EH (cell line): ENCODE measurements at regions not wholly inside any gene's neighbourhood (a gene's known extent, or its start where the extent isn't known, plus 50 kb on each side); places are given as distances from the start of the nearest gene placed in this dataset.
"Not testable (repeated sequence)": the region's sequence is repeated elsewhere in the genome, so short reads cannot be mapped to it uniquely, and the experiment has no call there.

Experiments used
- DNase-seq: peaks from one replicate; pipeline ENCODE4 v3.0.0-alpha.2; 2015; ENCODE audit warnings: low read depth

GRCh38 chr15:53213336-53213735 is 423.2 kb upstream of the ONECUT1 start:
- DNase-seq, result no peak

GRCh38 chr15:53212785-53213184 is 422.6 kb upstream of the ONECUT1 start:
- no peak for DNase-seq

- DNase-seq, result no peak
These were observed 420.5 kb upstream of the ONECUT1 start for GRCh38 chr15:53210653-53211052.

DNA sequence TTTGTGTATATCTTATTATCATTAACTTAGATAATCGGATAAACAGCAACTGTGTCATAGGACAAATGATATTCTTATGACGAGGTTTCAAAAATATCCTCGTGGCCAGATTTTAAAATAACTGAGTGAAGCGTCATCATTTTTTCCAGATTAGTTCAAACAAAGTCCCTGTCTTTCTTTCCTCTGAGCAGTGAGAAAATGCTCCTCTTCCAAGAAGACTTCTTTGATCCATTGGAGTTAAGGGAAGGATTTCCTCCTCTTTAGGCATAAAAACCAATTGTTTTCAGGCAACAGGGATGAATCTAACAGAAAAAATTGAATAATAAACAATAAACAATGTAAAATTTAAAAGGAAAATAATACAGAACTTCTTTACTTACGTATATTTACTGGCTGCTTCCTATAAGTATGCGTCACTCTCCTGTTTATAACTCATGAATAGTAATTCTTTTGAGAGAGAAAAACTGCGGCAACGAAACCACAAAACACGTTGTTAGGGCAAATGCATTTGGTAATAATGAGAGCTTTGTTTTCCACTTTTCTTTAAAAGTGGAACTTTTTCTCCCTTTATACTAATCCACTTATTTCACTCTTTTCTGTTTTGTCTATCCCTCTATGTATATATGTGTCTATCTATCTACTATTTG is 419.4 kb upstream of the ONECUT1 start:
- no peak for DNase-seq

DNA sequence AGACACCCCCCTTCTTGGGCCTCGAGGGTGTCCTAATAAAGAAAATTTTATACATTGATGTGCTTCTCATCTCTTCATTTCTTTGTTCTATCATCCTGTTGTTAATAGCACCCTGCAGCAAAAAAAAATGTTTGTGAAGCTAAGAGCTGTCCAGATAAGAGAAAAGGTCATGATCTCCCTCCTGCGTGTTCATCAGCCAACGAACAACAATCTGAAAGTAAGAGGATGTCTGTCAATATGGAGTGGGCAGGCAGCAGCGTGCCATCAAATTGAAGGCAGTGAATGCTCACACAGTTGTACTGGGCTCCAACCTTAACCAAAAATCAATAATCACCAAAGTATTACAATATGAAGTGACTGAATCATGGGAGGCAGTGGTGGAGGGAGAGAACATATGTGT is 418.6 kb upstream of the ONECUT1 start:
- DNase-seq, result no peak

DNA sequence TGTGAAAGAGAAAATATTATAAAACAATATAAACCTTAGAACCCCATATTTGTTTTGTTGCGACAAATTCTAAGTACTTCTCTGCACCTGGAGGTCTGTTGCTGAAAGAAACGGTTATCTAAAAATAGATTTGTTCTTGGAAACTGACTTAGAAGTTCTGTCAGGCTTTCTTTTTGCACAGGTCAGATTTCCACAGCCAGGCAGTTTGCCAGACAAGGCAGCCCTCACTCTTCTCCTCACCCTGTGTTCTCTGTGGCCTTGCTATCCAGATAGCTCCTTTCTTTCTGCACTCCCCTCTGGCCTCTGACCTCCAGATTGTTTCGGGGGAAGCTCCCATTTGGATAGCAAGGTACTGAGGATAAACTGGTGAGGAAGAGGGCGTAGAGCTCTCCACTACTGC is 413.3 kb upstream of the ONECUT1 start:
- no peak for DNase-seq

DNA sequence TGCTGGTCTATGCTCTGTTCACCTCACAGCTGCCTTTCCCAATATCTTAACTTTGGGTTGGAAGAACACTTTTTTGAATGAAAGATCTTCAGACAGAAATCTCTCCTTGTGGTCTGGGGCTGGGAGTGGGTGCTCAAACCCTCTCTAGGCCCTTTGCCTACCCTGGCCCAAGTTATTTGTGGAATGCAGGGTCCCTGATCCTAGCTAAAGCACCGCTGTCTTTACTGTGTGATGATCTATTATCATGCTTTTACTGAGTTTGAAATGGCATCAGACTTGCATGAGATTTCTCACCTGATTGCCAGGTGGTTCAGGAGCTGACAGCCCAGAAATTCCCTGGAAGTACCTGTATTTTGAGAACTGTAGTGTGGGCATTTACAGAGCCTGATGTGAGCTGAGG is 412.7 kb upstream of the ONECUT1 start:
- no peak for DNase-seq

GRCh38 chr15:53197426-53197839 is 407.3 kb upstream of the ONECUT1 start:
- DNase-seq, result peak; percentile 9

DNA sequence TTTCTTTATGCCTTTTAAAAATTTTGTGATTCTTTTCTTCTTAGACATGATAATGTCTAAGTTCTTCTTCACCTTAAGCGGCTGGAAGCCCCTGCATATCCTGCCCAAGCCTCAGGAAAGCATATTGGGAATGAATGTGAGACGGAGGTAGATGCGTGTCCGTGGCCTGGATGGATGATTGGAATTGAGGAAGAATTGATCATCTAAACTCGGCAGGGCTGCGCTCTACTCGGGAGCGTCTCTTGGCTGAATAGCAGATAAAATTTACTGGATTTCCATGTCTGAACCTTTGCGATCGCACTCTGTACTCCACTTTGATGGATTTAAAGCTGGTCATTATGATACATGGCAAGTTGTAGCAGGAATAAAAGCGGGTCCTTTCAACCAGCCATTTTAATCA is 406.7 kb upstream of the ONECUT1 start:
- DNase-seq, result no peak

- no peak for DNase-seq
These were observed 406.1 kb upstream of the ONECUT1 start for GRCh38 chr15:53196242-53196641.

DNA sequence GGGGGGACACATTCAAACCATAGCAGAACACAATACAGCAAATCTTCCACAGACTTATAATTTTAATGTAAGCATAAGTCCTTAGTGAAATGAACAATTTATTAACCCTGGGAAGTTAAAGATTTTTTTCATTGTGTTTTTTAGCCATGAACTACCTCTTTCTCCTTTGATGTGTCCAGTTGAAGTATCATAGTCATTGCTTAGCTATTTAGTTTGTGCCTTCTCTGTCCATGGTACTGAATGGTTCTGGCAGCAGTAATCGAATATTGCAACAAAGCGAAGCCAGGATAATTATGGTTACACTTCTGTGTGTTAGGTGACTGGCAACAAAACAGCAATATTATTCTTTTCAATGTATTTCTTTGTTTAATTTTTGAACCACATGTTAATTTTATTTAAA is 403.0 kb upstream of the ONECUT1 start:
- peak; percentile 3 for DNase-seq

GRCh38 chr15:53189860-53190259 is 399.7 kb upstream of the ONECUT1 start:
- DNase-seq, result no peak

DNA sequence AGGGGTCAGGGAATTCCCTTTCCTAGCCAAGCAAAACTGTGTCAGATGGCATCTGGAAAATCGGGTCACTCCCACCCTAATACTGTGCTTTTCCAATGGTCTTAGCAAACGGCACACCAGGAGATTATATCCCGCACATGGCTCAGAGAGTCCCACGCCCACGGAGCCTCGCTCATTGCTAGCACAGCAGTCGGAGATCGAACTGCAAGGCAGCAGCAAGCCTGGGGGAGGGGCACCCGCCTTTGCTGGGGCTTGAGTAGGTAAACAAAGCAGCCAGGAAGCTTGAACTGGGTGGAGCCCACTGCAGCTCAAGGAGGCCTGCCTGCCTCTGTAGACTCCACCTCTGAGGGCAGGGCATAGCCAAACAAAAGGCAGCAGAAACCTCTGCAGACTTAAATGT is 393.3 kb upstream of the ONECUT1 start:
- DNase-seq, result not testable (repeated sequence)

GRCh38 chr15:53171571-53171970 is 381.4 kb upstream of the ONECUT1 start:
- DNase-seq, result no peak

DNA sequence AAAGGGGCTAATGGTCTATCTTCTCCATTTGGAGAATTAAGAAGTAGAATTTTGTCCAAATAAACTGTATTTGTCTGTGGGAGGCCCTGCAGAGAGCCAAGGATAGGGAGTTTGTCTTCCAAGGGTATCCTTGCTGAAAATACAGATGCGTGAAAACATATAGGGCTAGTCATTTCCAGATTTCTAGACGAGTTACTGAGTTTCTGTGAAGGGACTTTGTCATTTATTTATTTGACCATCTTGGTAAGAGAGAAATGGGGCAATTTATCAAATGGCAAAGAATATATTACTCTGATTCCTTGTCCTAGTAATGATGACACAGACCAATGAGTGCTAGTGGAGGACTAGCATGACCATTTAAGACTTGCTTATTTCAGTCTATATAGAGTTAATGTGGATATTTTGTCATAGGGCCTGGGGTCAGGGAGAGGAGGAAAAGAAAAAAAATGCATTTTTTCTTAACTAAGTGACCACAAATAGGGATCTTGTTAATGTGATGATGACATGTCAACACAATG is 376.6 kb upstream of the ONECUT1 start:
- DNase-seq, result no peak

- DNase-seq, result no peak
These were observed 376.0 kb upstream of the ONECUT1 start for GRCh38 chr15:53165988-53166683.

- no peak for DNase-seq
These were observed 370.1 kb upstream of the ONECUT1 start for GRCh38 chr15:53160092-53160704.

- no peak for DNase-seq
These were observed 369.3 kb upstream of the ONECUT1 start for GRCh38 chr15:53159458-53159857.

DNA sequence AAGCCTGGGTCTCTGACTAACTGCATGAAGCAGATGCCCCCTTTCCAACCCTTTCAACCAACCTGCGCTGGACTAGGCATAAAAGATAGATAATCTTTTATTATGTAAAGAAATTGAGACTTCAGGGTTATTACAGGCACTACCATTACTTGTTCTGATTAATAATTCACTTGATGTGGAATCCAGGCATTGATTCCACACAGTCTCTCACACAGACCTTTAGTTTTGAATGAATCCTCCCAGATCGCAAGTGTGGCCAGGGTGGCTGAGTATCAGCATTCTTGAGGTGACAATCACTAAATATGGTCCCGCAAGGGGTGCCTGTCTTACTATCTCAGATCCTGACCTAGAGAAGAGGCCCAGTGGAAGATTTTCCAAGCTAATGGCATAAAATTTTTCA is 368.9 kb upstream of the ONECUT1 start:
- no peak for DNase-seq

GRCh38 chr15:53133255-53133850 is 343.2 kb upstream of the ONECUT1 start:
- DNase-seq, result no peak

DNA sequence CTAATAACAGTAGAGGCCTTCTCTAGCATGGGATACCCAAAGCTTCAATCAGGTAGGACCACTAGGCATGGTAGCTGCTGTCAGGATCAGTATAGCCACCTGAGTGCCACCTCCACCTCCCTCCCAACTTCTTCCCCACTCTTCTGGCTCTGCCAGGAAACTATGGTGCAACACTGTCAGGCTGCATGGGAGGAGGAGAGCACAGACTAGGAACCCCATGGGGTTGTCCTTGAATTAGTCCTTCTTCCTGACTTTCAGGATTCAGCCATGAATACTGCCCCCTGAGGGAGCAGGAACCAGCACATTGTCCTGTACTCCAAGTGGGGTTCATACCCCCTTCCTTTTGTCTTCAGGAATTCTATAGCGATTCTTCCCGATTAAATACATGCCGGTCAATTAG is 340.8 kb upstream of the ONECUT1 start:
- DNase-seq, result no peak

- no peak for DNase-seq
These were observed 339.2 kb upstream of the ONECUT1 start for GRCh38 chr15:53129121-53129904.
